Lung microvascular endothelial cell (primary cell): ENCODE measurements at regions not wholly inside any gene's neighbourhood (a gene's known extent, or its start where the extent isn't known, plus 50 kb on each side); places are given as distances from the start of the nearest gene placed in this dataset.
"Not testable (repeated sequence)": the region's sequence is repeated elsewhere in the genome, so short reads cannot be mapped to it uniquely, and the experiment has no call there.

Source experiments
- DNase-seq, 2 donors: peaks; one replicate each; pipeline versions ENCODE4 v3.0.0 to v3.0.0-alpha.2; 2010; ENCODE audit warnings: low read depth in 2 of 2

- no peak for DNase-seq
Observed at GRCh38 chr1:174105086-174105485, 54.2 kb upstream of the RABGAP1L start.

GRCh38 chr1:174103766-174104165 is 55.6 kb upstream of the RABGAP1L start:
- no peak for DNase-seq

GRCh38 chr1:174101976-174102375 is 57.3 kb upstream of the RABGAP1L start:
- DNase-seq = not testable (repeated sequence)

- no peak for DNase-seq
Observed at GRCh38 chr1:174097426-174097825, 61.9 kb upstream of the RABGAP1L start.

- peak in 1 of 2 donors; percentile 5 for DNase-seq
Observed at GRCh38 chr1:174093789-174094188, 65.5 kb upstream of the RABGAP1L start.

- no peak for DNase-seq
Observed at GRCh38 chr1:174090471-174090870, 68.3 kb upstream of the RC3H1 start.

GRCh38 chr1:174080819-174081218 is 58.7 kb upstream of the RC3H1 start:
- DNase-seq = no peak

GRCh38 chr1:174079796-174080195 is 57.6 kb upstream of the RC3H1 start:
- DNase-seq = no peak

GRCh38 chr1:174078916-174079315 is 56.8 kb upstream of the RC3H1 start:
- DNase-seq = not testable (repeated sequence)

- no peak for DNase-seq
Observed at GRCh38 chr1:174077749-174078490, 55.8 kb upstream of the RC3H1 start.

- DNase-seq = no peak
Observed at GRCh38 chr1:174075245-174075692, 53.1 kb upstream of the RC3H1 start.

- peak; percentile 43 to 44 for DNase-seq
Observed at GRCh38 chr1:174074757-174075156, 52.6 kb upstream of the RC3H1 start.

- DNase-seq = no peak
Observed at GRCh38 chr1:174072581-174072980, 50.4 kb upstream of the RC3H1 start.
